H9 (cell line): ENCODE measurements at regions not wholly inside any gene's neighbourhood (a gene's known extent, or its start where the extent isn't known, plus 50 kb on each side); places are given as distances from the start of the nearest gene placed in this dataset.

Source experiments
- DNase-seq: peaks from one replicate; pipeline ENCODE4 v3.0.0-alpha.2; 2017
- H2AFZ ChIP-seq: one replicate; pipeline ENCODE4 v1.6.1; 2013; ENCODE audit warnings: mild to moderate bottlenecking, low read length, control low read depth, moderate library complexity
- H2AK5ac ChIP-seq: 2 replicates; pipeline ENCODE4 v1.6.1; 2013; ENCODE audit warnings: low read length, control low read depth, mixed read lengths; ENCODE audit not compliant: insufficient read length
- H2BK120ac ChIP-seq: one replicate; pipeline ENCODE4 v1.6.1; 2013; ENCODE audit warnings: low read depth, mild to moderate bottlenecking, low read length, control low read depth, inconsistent platforms; ENCODE audit not compliant: poor library complexity, severe bottlenecking
- H2BK12ac ChIP-seq: 2 replicates; pipeline ENCODE4 v1.6.1; 2013; ENCODE audit warnings: low read length, control low read depth, mixed read lengths, low read depth; ENCODE audit not compliant: insufficient read length
- H2BK15ac ChIP-seq: 2 replicates; pipeline ENCODE4 v1.6.1; 2013; ENCODE audit warnings: low read depth, low read length, control low read depth
- H2BK20ac ChIP-seq: one replicate; pipeline ENCODE4 v1.6.1; 2013; ENCODE audit warnings: low read depth, mild to moderate bottlenecking, low read length, control low read depth, inconsistent platforms; ENCODE audit not compliant: poor library complexity, severe bottlenecking
- H2BK5ac ChIP-seq: 2 replicates; pipeline ENCODE4 v1.6.1; 2013; ENCODE audit warnings: low read length, control low read depth, mixed read lengths; ENCODE audit not compliant: insufficient read length
- H3K14ac ChIP-seq: 2 replicates; pipeline ENCODE4 v1.6.1; 2013; ENCODE audit warnings: low read length, control low read depth; ENCODE audit not compliant: insufficient read depth
- H3K18ac ChIP-seq: 2 replicates; pipeline ENCODE4 v1.6.1; 2013; ENCODE audit warnings: low read depth, mild to moderate bottlenecking, mixed read lengths, low read length, control low read depth; ENCODE audit not compliant: insufficient read length
- H3K23ac ChIP-seq: 2 replicates; pipeline ENCODE4 v1.6.1; 2013; ENCODE audit warnings: low read length, control low read depth, mixed read lengths, low read depth; ENCODE audit not compliant: insufficient read length
- H3K23me2 ChIP-seq: 2 replicates; pipeline ENCODE4 v1.6.1; 2013; ENCODE audit warnings: low read depth, mild to moderate bottlenecking, mixed read lengths, low read length, control low read depth; ENCODE audit not compliant: insufficient read length, poor library complexity, severe bottlenecking
- H3K27ac ChIP-seq: 2 replicates; pipeline ENCODE4 v1.5.1; 2013; ENCODE audit warnings: low read length, control low read depth, mixed read lengths, low read depth; ENCODE audit not compliant: insufficient read length
- H3K27me3 ChIP-seq: 2 replicates; pipeline ENCODE4 v1.6.1; 2013; ENCODE audit warnings: low read length, control low read depth, inconsistent platforms; ENCODE audit not compliant: insufficient read depth
- H3K4ac ChIP-seq: 2 replicates; pipeline ENCODE4 v1.6.1; 2013; ENCODE audit warnings: low read depth, mild to moderate bottlenecking, control low read depth, inconsistent platforms, low read length, moderate library complexity
- H3K4me1 ChIP-seq: 2 replicates; pipeline ENCODE4 v1.6.1; 2013; ENCODE audit warnings: low read length, control low read depth, inconsistent platforms; ENCODE audit not compliant: insufficient read depth
- H3K4me2 ChIP-seq: 2 replicates; pipeline ENCODE4 v1.6.1; 2013; ENCODE audit warnings: low read length, control low read depth, mixed read lengths; ENCODE audit not compliant: insufficient read length, insufficient read depth
- H3K56ac ChIP-seq: 2 replicates; pipeline ENCODE4 v1.6.1; 2013; ENCODE audit warnings: low read depth, mild to moderate bottlenecking, mixed read lengths, low read length, control low read depth; ENCODE audit not compliant: insufficient read length
- H3K79me1 ChIP-seq: 2 replicates; pipeline ENCODE4 v1.6.1; 2013; ENCODE audit warnings: low read depth, mild to moderate bottlenecking, moderate library complexity, low read length, control low read depth, inconsistent platforms; ENCODE audit not compliant: insufficient read depth, poor library complexity, severe bottlenecking
- H3K79me2 ChIP-seq: 2 replicates; pipeline ENCODE4 v1.6.1; 2013; ENCODE audit warnings: low read length, control low read depth, inconsistent platforms; ENCODE audit not compliant: insufficient read depth
- H3K9ac ChIP-seq: 2 replicates; pipeline ENCODE4 v1.6.1; 2013; ENCODE audit warnings: low read length, control low read depth, mixed read lengths; ENCODE audit not compliant: insufficient read length; ENCODE audit errors: extremely low read depth
- H3K9me3 ChIP-seq: one replicate; pipeline ENCODE4 v1.6.1; 2013; ENCODE audit warnings: low read depth, low read length, inconsistent platforms; ENCODE audit not compliant: control insufficient read depth
- H3T11ph ChIP-seq: one replicate; pipeline ENCODE4 v1.6.1; 2013; ENCODE audit warnings: mild to moderate bottlenecking, low read length, control low read depth, inconsistent platforms
- H4K20me1 ChIP-seq: one replicate; pipeline ENCODE4 v1.6.1; 2013; ENCODE audit not compliant: control insufficient read depth, insufficient read length, insufficient read depth
- H4K5ac ChIP-seq: 2 replicates; pipeline ENCODE4 v1.6.1; 2013; ENCODE audit warnings: low read depth, mild to moderate bottlenecking, mixed read lengths, low read length, control low read depth; ENCODE audit not compliant: insufficient read length
- H4K8ac ChIP-seq: replicated peaks from 2 replicates; pipeline ENCODE4 v1.6.1; 2013; ENCODE audit warnings: low read length, control low read depth, mixed read lengths, low read depth; ENCODE audit not compliant: insufficient read length
- H4K91ac ChIP-seq: 2 replicates; pipeline ENCODE4 v1.6.1; 2013; ENCODE audit warnings: low read depth, mild to moderate bottlenecking, moderate library complexity, mixed read lengths, low read length, control low read depth; ENCODE audit not compliant: insufficient read length
- H3K27ac Mint-ChIP-seq, 3 experiments: 2 replicates in 2 of 3; 3 replicates in 1 of 3; pipeline ENCODE4 v1.8.0; 2020 to 2021; ENCODE audit warnings: mixed read lengths in 3 of 3, mild to moderate bottlenecking in 1 of 3, moderate library complexity in 1 of 3
- H3K27me3 Mint-ChIP-seq: 2 replicates; pipeline ENCODE4 v1.8.0; 2021; ENCODE audit warnings: low read depth, mild to moderate bottlenecking, moderate library complexity, mixed read lengths
- H3K36me3 Mint-ChIP-seq, 3 experiments: 2 replicates in 2 of 3; 3 replicates in 1 of 3; pipeline ENCODE4 v1.8.0; 2020 to 2021; ENCODE audit warnings: low read depth in 3 of 3, mixed read lengths in 3 of 3; ENCODE audit not compliant: insufficient read depth in 1 of 3
- H3K4me1 Mint-ChIP-seq, 2 experiments: 2 replicates each; pipeline ENCODE4 v1.8.0; 2020; ENCODE audit warnings: mixed read lengths in 2 of 2
- H3K4me3 Mint-ChIP-seq, 2 experiments: 2 replicates in 1 of 2; 3 replicates in 1 of 2; pipeline ENCODE4 v1.8.0; 2020 to 2021; ENCODE audit warnings: mild to moderate bottlenecking in 2 of 2, mixed read lengths in 2 of 2, moderate library complexity in 1 of 2
- H3K9me3 Mint-ChIP-seq, 2 experiments: 2 replicates in 1 of 2; 3 replicates in 1 of 2; pipeline ENCODE4 v1.8.0; 2020; ENCODE audit warnings: mild to moderate bottlenecking in 2 of 2, mixed read lengths in 2 of 2, moderate library complexity in 1 of 2
- CTCF ChIP-seq: fragments of 200-600 bp; sonication (generic); conservative IDR thresholded peaks from 3 replicates; pipeline ENCODE4 v1.8.0; 2021; ENCODE audit warnings: antibody characterized with exemption, mild to moderate bottlenecking
- WGBS: extraction: QIAGEN DNeasy Blood & Tissue Kit; methylation state at CpG from one replicate; pipeline ENCODE4 v1.1.7; 2013; ENCODE audit warnings: missing lambda C conversion rate, low lambda C conversion rate, mixed read lengths; ENCODE audit not compliant: insufficient read length; ENCODE audit errors: extremely low coverage; 5-methylcytosine and 5-hydroxymethylcytosine counted together

- Histone ChIP-seq H3K27me3 (no peaks in the 10 kb centered on the region), H3K4ac (no peak overlapping the region), H3K23me2 (no peaks in the 10 kb centered on the region), H2BK5ac (no peak overlapping the region), H3T11ph (no peak overlapping the region), H2AFZ (no peak overlapping the region), H2AK5ac (no peak overlapping the region), H3K79me1 (no peaks in the 10 kb centered on the region), H3K56ac (no peak overlapping the region), H3K4me2 (no peak overlapping the region), H2BK12ac (no peak overlapping the region), H4K5ac (no peak overlapping the region), H3K23ac (no peak overlapping the region), H4K8ac (no peak overlapping the region), H3K4me1 (no peaks in the 10 kb centered on the region), H3K18ac (no peak overlapping the region), H2BK120ac (no peak overlapping the region), H2BK15ac (no peak overlapping the region), H4K20me1 (no peaks in the 10 kb centered on the region), H3K14ac (no peak overlapping the region), H3K9ac (no peak overlapping the region), H3K27ac (no peak overlapping the region), H2BK20ac (no peak overlapping the region), H3K9me3 (no peaks in the 10 kb centered on the region), H4K91ac (no peak overlapping the region), H3K79me2 (no peaks in the 10 kb centered on the region)
- TF ChIP-seq CTCF, result no peak
- Mint-ChIP-seq H3K27me3 (no peaks in the 10 kb centered on the region), H3K27ac (no peak overlapping the region), H3K4me3 (no peak overlapping the region), H3K9me3 (no peaks in the 10 kb centered on the region), H3K36me3 (no peaks in the 10 kb centered on the region), H3K4me1 (no peaks in the 10 kb centered on the region)
- DNase-seq, result no peak
- WGBS, result no CpG with 5 or more reads among the region's 3 CpGs
Observed at GRCh38 chr5:155905364-155905763, 421.6 kb upstream of the SGCD start.
